HepG2 (cell line): ENCODE measurements at regions not wholly inside any gene's neighbourhood (a gene's known extent, or its start where the extent isn't known, plus 50 kb on each side); places are given as distances from the start of the nearest gene placed in this dataset.

ENCODE experiments used
- ATAC-seq: fragments of 200-7000 bp; cut with Tn5 transposase; 3 replicates; pipeline ENCODE4 v1.9.1; 2020; ENCODE audit warnings: mild to moderate bottlenecking, moderate library complexity
- BruUV-seq: library from RNA; stranded (reverse); fragments of 400-500 nt; replicated peaks from 2 replicates; lab custom pipeline; 2021; lab: Mats Ljungman, UMichigan
- CTCF ChIA-PET: fragments of 300-600 bp; formaldehyde crosslinking; extraction: SDS; loops from one replicate; lab custom pipeline; 2021; ENCODE audit warnings: low total read pairs, inconsistent platforms, low intra/inter-chr PET ratio; lab: Yijun Ruan, JAX
- POLR2A ChIA-PET: fragments of 350-600 bp; sonication (Branson Sonifier 250); formaldehyde crosslinking; loops from one replicate; lab custom pipeline; 2020; ENCODE audit warnings: antibody characterized with exemption, inconsistent platforms; lab: Yijun Ruan, JAX
- DNase-seq: peaks from one replicate; pipeline ENCODE4 v3.0.0-alpha.2; 2015; ENCODE audit warnings: low spot score
- FAIRE-seq: peaks from 3 replicates; lab custom pipeline; 2011; peaks lifted over from hg19 to GRCh38; lab: Jason Lieb, UNC
- H2AFZ ChIP-seq: one replicate; pipeline ENCODE4 v1.6.1; 2011; ENCODE audit warnings: low read length, inconsistent platforms
- H3K27ac ChIP-seq: fragments of 300-600 bp; 3 replicates; pipeline ENCODE4 v1.8.0; 2011; ENCODE audit warnings: mixed run types, mild to moderate bottlenecking, mixed read lengths, low read length, inconsistent platforms; ENCODE audit not compliant: insufficient read depth; ENCODE audit errors: extremely low read length
- H3K27me3 ChIP-seq, 2 experiments: fragments of 200-600 bp in 1 of 2; 2 replicates in 1 of 2; 3 replicates in 1 of 2; pipeline versions ENCODE4 v1.6.0 to v1.8.0; 2011; ENCODE audit warnings: low read length in 2 of 2, mild to moderate bottlenecking in 2 of 2, moderate library complexity in 2 of 2, inconsistent platforms in 1 of 2; ENCODE audit not compliant: insufficient read depth in 2 of 2, control insufficient read depth in 1 of 2
- H3K36me3 ChIP-seq, 2 experiments: fragments of 200-600 bp in 1 of 2; replicated peaks in 1 of 2; 2 replicates in 1 of 2; 3 replicates in 1 of 2; pipeline versions ENCODE4 v1.5.1 to v1.8.0; 2011; ENCODE audit warnings: low read length in 2 of 2, inconsistent platforms in 1 of 2; ENCODE audit not compliant: insufficient read depth in 2 of 2, control insufficient read depth in 1 of 2
- H3K4me1 ChIP-seq: 2 replicates; pipeline ENCODE4 v1.5.1; 2012; ENCODE audit warnings: low read length, inconsistent platforms; ENCODE audit not compliant: insufficient read depth
- H3K4me2 ChIP-seq: 2 replicates; pipeline ENCODE4 v1.6.0; 2011; ENCODE audit warnings: low read depth, low read length, inconsistent platforms
- H3K4me3 ChIP-seq, 3 experiments: fragments of 200-600 bp in 1 of 3; sonication (generic), shearing (Covaris generic) in 1 of 3; replicated peaks in 1 of 3; 2 replicates each; pipeline ENCODE4 v1.5.1; 2011 to 2016; ENCODE audit warnings: low read length in 3 of 3, inconsistent platforms in 2 of 3, low read depth in 2 of 3, mild to moderate bottlenecking in 2 of 3, control low read depth in 1 of 3, mixed read lengths in 1 of 3; ENCODE audit not compliant: insufficient read depth in 1 of 3
- H3K79me2 ChIP-seq: one replicate; pipeline ENCODE4 v1.6.1; 2011; ENCODE audit warnings: low read length, inconsistent platforms; ENCODE audit not compliant: insufficient read depth
- H3K9ac ChIP-seq: 2 replicates; pipeline ENCODE4 v1.6.0; 2011; ENCODE audit warnings: mild to moderate bottlenecking, low read depth, low read length, inconsistent platforms; ENCODE audit not compliant: insufficient read depth
- H3K9me3 ChIP-seq: 2 replicates; pipeline ENCODE4 v1.5.1; 2012; ENCODE audit warnings: mild to moderate bottlenecking, low read length
- H4K20me1 ChIP-seq: 2 replicates; pipeline ENCODE4 v1.6.0; 2011; ENCODE audit warnings: inconsistent platforms, mild to moderate bottlenecking, low read length, moderate library complexity; ENCODE audit not compliant: insufficient read depth
- PLSCR1 ChIP-seq: sonication (generic); formaldehyde crosslinking; IDR thresholded peaks from 2 replicates; pipeline ENCODE4 v1.5.0; 2020; ENCODE audit warnings: missing genetic modification reagents, mild to moderate bottlenecking, borderline replicate concordance
- SNAPC4 ChIP-seq: sonication (generic); formaldehyde crosslinking; IDR thresholded peaks from 2 replicates; pipeline ENCODE4 v1.4.0; 2020; ENCODE audit warnings: mild to moderate bottlenecking, missing genetic modification reagents
- SP5 ChIP-seq: IDR thresholded peaks from 2 replicates; pipeline ENCODE4 v1.6.1; 2016; ENCODE audit warnings: low read depth, borderline replicate concordance
- TBL1XR1 ChIP-seq: fragments of 150-350 bp; IDR thresholded peaks from 2 replicates; pipeline ENCODE4 v1.6.1; 2014; ENCODE audit warnings: borderline replicate concordance, low read length; ENCODE audit not compliant: partially characterized antibody
- ZNF253 ChIP-seq: sonication (generic); formaldehyde crosslinking; IDR thresholded peaks from 2 replicates; pipeline ENCODE4 v1.8.0; 2022; ENCODE audit warnings: mild to moderate bottlenecking, missing genetic modification reagents, borderline replicate concordance
- ZNF761 ChIP-seq: sonication (generic); formaldehyde crosslinking; conservative IDR thresholded peaks from 2 replicates; pipeline ENCODE4 v1.4.0; 2020; ENCODE audit warnings: mild to moderate bottlenecking, missing genetic modification reagents
- WGBS: methylation state at CpG from one replicate; pipeline ENCODE4 v1.1.6; 2017; ENCODE audit warnings: low lambda C conversion rate; 5-methylcytosine and 5-hydroxymethylcytosine counted together
- in situ Hi-C: cut with HindIII; loops from 2 replicates; pipeline ENCODE4 v1.10.0; 2017; ENCODE audit warnings: low pct_unique_long_range_greater_than_20kb; ENCODE audit not compliant: extremely low pct_ligation_motif_present
- intact Hi-C: fragments of 100-400 bp; cut with micrococcal nuclease; formaldehyde crosslinking; loops from one replicate; pipeline ENCODE4 v1.10.0; 2022; ENCODE audit not compliant: unreplicated experiment
- TF ChIP-seq, protein P1 (sequence below): sonication (generic); formaldehyde crosslinking; IDR thresholded peaks from 2 replicates; pipeline ENCODE4 v1.4.0; 2020; ENCODE audit warnings: mild to moderate bottlenecking, missing genetic modification reagents
- TF ChIP-seq, protein P2 (sequence below): IDR thresholded peaks from 2 replicates; pipeline ENCODE4 v1.6.1; 2016; ENCODE audit warnings: missing compliant biosample characterization, missing genetic modification reagents, borderline replicate concordance

DNA sequence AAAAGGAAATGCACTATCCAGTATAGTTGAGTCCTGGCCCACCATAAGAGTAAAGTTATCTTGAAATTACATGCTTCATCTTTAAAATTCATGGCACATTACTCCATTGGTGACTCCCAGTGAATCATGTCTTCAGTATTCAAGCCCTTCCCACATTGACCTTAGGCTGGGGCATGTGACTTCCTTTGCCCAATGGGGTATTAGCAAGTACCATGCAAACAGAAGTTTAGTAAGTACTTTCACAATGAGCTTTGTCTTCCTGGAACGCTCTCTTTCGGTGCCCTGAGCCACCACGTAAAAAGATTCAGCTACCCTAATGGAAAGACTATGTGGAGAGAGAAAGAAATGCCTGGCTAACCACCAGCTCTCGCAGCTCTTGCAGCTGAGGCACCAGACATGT, 235.4 kb downstream of the HNRNPD start:
- H2AFZ ChIP-seq: no peak overlapping the region
- ChIA-PET POLR2A (no interaction called here), CTCF (no interaction called here)
- DNase-seq (no peak), FAIRE-seq (no peak), ATAC-seq (no peak)
- no peaks in the 10 kb centered on the region for H4K20me1 ChIP-seq
- no peaks in the 10 kb centered on the region for H3K36me3 ChIP-seq
- intact Hi-C loops: no loop called here
- H3K4me3 ChIP-seq: no peak overlapping the region
- H3K9me3 ChIP-seq: no peaks in the 10 kb centered on the region
- no peak overlapping the region for H3K27ac ChIP-seq
- WGBS: 3% methylated on average over 4 of the region's 4 CpGs
- no peaks in the 10 kb centered on the region for H3K4me1 ChIP-seq
- no peak overlapping the region for H3K9ac ChIP-seq
- H3K27me3 ChIP-seq: no peaks in the 10 kb centered on the region
- H3K79me2 ChIP-seq: no peaks in the 10 kb centered on the region
- BruUV-seq: no TSS peak
- in situ Hi-C loops: no loop called here
- TF ChIP-seq PLSCR1 (CRISPR knock-in tag) (no peak), TBL1XR1 (no peak), ZNF761 (CRISPR knock-in tag) (no peak), ZNF253 (CRISPR knock-in tag) (no peak), SP5 (no peak), SNAPC4 (CRISPR knock-in tag) (no peak)
- TF ChIP-seq, protein P1, sequence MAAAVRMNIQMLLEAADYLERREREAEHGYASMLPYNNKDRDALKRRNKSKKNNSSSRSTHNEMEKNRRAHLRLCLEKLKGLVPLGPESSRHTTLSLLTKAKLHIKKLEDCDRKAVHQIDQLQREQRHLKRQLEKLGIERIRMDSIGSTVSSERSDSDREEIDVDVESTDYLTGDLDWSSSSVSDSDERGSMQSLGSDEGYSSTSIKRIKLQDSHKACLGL (CRISPR knock-in tag): no peak
- TF ChIP-seq, protein P2, sequence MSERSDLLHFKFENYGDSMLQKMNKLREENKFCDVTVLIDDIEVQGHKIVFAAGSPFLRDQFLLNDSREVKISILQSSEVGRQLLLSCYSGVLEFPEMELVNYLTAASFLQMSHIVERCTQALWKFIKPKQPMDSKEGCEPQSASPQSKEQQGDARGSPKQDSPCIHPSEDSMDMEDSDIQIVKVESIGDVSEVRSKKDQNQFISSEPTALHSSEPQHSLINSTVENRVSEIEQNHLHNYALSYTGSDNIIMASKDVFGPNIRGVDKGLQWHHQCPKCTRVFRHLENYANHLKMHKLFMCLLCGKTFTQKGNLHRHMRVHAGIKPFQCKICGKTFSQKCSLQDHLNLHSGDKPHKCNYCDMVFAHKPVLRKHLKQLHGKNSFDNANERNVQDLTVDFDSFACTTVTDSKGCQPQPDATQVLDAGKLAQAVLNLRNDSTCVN (CRISPR knock-in tag): no peak
- H3K4me2 ChIP-seq: no peak overlapping the region
